OCI-LY1 (cell line): ENCODE measurements at regions not wholly inside any gene's neighbourhood (a gene's known extent, or its start where the extent isn't known, plus 50 kb on each side); places are given as distances from the start of the nearest gene placed in this dataset.
"Not testable (repeated sequence)": the region's sequence is repeated elsewhere in the genome, so short reads cannot be mapped to it uniquely, and the experiment has no call there.

Source experiments
- EZH2 ChIP-seq: fragments of 200-600 bp; sonication (generic), shearing (Covaris generic); IDR thresholded peaks from 2 replicates; pipeline ENCODE4 v1.8.0; 2017; ENCODE audit warnings: borderline replicate concordance, mixed run types, mild to moderate bottlenecking, antibody characterized with exemption, low read length, moderate library complexity, mixed read lengths
- TF ChIP-seq, protein P1 (sequence below): fragments of 200-600 bp; sonication (generic), shearing (Covaris generic); IDR thresholded peaks from 2 replicates; pipeline ENCODE4 v1.5.1; 2017; ENCODE audit warnings: mild to moderate bottlenecking, antibody characterized with exemption, low read length, moderate library complexity, mixed read lengths

DNA sequence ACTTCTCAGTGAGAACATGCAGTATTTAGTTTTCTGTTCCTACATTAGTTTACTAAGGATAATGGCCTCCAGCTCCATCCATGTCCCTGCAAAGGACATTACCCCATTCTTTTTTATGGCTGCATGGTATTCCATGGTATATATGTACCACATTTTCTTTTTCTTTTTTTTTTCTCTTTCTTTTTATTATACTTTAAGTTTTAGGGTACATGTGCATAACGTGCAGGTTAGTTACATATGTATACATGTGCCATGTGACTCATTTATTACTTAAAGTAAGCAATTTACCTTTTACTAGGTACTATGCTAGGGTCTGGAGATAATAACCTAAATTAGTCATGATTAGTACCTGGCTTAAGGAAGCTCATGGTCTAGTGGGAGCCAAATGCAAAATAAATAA, 190.5 kb upstream of the FBXO11 start:
- TF ChIP-seq, protein P1, sequence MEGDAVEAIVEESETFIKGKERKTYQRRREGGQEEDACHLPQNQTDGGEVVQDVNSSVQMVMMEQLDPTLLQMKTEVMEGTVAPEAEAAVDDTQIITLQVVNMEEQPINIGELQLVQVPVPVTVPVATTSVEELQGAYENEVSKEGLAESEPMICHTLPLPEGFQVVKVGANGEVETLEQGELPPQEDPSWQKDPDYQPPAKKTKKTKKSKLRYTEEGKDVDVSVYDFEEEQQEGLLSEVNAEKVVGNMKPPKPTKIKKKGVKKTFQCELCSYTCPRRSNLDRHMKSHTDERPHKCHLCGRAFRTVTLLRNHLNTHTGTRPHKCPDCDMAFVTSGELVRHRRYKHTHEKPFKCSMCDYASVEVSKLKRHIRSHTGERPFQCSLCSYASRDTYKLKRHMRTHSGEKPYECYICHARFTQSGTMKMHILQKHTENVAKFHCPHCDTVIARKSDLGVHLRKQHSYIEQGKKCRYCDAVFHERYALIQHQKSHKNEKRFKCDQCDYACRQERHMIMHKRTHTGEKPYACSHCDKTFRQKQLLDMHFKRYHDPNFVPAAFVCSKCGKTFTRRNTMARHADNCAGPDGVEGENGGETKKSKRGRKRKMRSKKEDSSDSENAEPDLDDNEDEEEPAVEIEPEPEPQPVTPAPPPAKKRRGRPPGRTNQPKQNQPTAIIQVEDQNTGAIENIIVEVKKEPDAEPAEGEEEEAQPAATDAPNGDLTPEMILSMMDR: not testable (repeated sequence)
- not testable (repeated sequence) for TF ChIP-seq EZH2
